Psoas muscle (tissue), 7 donors: ENCODE measurements at regions not wholly inside any gene's neighbourhood (a gene's known extent, or its start where the extent isn't known, plus 50 kb on each side); places are given as distances from the start of the nearest gene placed in this dataset.

ENCODE experiments used
- ATAC-seq, 4 donors: fragments of 200-7000 bp; cut with Tn5 transposase; one replicate each; pipeline ENCODE4 v1.9.1; 2020; ENCODE audit warnings: moderate library complexity in 3 of 4, mild to moderate bottlenecking in 2 of 4
- DNase-seq, 2 donors: peaks; one replicate each; pipeline ENCODE4 v3.0.0-alpha.2; 2020
- H3K27ac ChIP-seq: fragments of 200-600 bp; one replicate; pipeline ENCODE4 v1.8.0; 2022
- H3K27me3 ChIP-seq, 3 donors: fragments of 200-600 bp in 1 of 3; one replicate each; pipeline versions ENCODE4 v1.6.1 to v1.8.0; 2013 to 2022; ENCODE audit warnings: low read length in 2 of 3, mild to moderate bottlenecking in 2 of 3, moderate library complexity in 1 of 3; ENCODE audit not compliant: insufficient read depth in 3 of 3
- H3K36me3 ChIP-seq, 2 donors: fragments of 200-600 bp in 1 of 2; one replicate each; pipeline versions ENCODE4 v1.6.1 to v1.8.0; 2013 to 2022; ENCODE audit warnings: low read depth in 1 of 2, mild to moderate bottlenecking in 1 of 2, moderate library complexity in 1 of 2; ENCODE audit not compliant: insufficient read depth in 1 of 2
- H3K4me1 ChIP-seq: fragments of 200-600 bp; one replicate; pipeline ENCODE4 v1.8.0; 2022
- H3K4me3 ChIP-seq: fragments of 200-600 bp; one replicate; pipeline ENCODE4 v1.8.0; 2022; ENCODE audit warnings: mild to moderate bottlenecking
- H3K9me3 ChIP-seq: fragments of 200-600 bp; one replicate; pipeline ENCODE4 v1.8.0; 2022
- CTCF ChIP-seq: fragments of 200-600 bp; IDR thresholded peaks from one replicate; pipeline ENCODE4 v1.8.0; 2022; ENCODE audit warnings: antibody characterized with exemption
- WGBS, 3 donors: extraction: QIAGEN DNeasy Blood & Tissue Kit; methylation state at CpG; one replicate each; pipeline versions ENCODE4 v1.1.6 to v1.1.7; 2013; 5-methylcytosine and 5-hydroxymethylcytosine counted together
- intact Hi-C, 2 donors: fragments of 100-400 bp; cut with DNase I; formaldehyde crosslinking; loops; one replicate each; pipeline versions ENCODE4 v1.11.0 to v1.14.2; 2022
- donor health status: healthy with polysubstance abuse.
- donor health status: DM: no; HTN: no; CAD: no; lungs with moderate emphysema.
- donor health status: Bipolar disorder and iron deficiency.
- donor health status: healthy.
- donor health status: DM: yes; HTN: yes; CAD: no.
- donor health status: DM: no; HTN: no; CAD: no.
- donor health status: DM: yes; HTN: yes; CAD: no.

- no peak overlapping the region for H3K27ac ChIP-seq
- ATAC-seq = no peak
- WGBS, 3 donors = 36 to 54% (median 43%) methylated on average over 3 of the region's 3 CpGs
These were observed 1520.8 kb upstream of the CDH6 start for GRCh38 chr5:29672678-29673077.

GRCh38 chr5:29662876-29663275 is 1530.6 kb upstream of the CDH6 start:
- 25 to 27% (median 27%) methylated on average over 2 of the region's 2 CpGs for whole genome bisulfite sequencing, 3 donors
- H3K27me3 ChIP-seq = no peaks in the 10 kb centered on the region
- intact Hi-C loops = no loop called here
- no peaks in the 10 kb centered on the region for H3K4me1 ChIP-seq
- H3K9me3 ChIP-seq = no peaks in the 10 kb centered on the region
- no peak overlapping the region for H3K4me3 ChIP-seq
- TF ChIP-seq CTCF = no peak
- no peak overlapping the region for H3K27ac ChIP-seq
- DNase-seq = no peak
- no peaks in the 10 kb centered on the region for H3K36me3 ChIP-seq
- no peak for ATAC-seq

More at GRCh38 chr5:29672678-29673077, 1520.8 kb upstream of the CDH6 start:
- no peaks in the 10 kb centered on the region for H3K4me1 ChIP-seq
- no peak overlapping the region for H3K4me3 ChIP-seq
- H3K27me3 ChIP-seq = no peaks in the 10 kb centered on the region
- DNase-seq = no peak
- H3K36me3 ChIP-seq = no peaks in the 10 kb centered on the region
- intact Hi-C loops = no loop called here
- H3K9me3 ChIP-seq = no peaks in the 10 kb centered on the region
- no peak for TF ChIP-seq CTCF

- ATAC-seq = no peak
- no peak overlapping the region for H3K4me3 ChIP-seq
- intact Hi-C loops = no loop called here
- no peak for DNase-seq
- no peaks in the 10 kb centered on the region for H3K4me1 ChIP-seq
- WGBS, 3 donors = 6 to 15% (median 13%) methylated on average over 1 of the region's 1 CpG
- no peak overlapping the region for H3K27ac ChIP-seq
- no peaks in the 10 kb centered on the region for H3K27me3 ChIP-seq
- H3K9me3 ChIP-seq = no peaks in the 10 kb centered on the region
- H3K36me3 ChIP-seq = no peaks in the 10 kb centered on the region
- TF ChIP-seq CTCF = no peak
These were observed 1538.5 kb upstream of the CDH6 start for GRCh38 chr5:29654954-29655353.

- no peak overlapping the region for H3K4me3 ChIP-seq
- no peak for TF ChIP-seq CTCF
- intact Hi-C loops = no loop called here
- H3K4me1 ChIP-seq = no peaks in the 10 kb centered on the region
- no peak overlapping the region for H3K27ac ChIP-seq
- no peaks in the 10 kb centered on the region for H3K9me3 ChIP-seq
- ATAC-seq = no peak
- 66 to 79% (median 77%) methylated on average over 2 of the region's 2 CpGs for WGBS, 3 donors
- H3K27me3 ChIP-seq = no peaks in the 10 kb centered on the region
- no peaks in the 10 kb centered on the region for H3K36me3 ChIP-seq
- DNase-seq = no peak
These were observed 1544.2 kb upstream of the CDH6 start for GRCh38 chr5:29649321-29649720.

GRCh38 chr5:29642601-29643000 is 1550.9 kb upstream of the CDH6 start:
- TF ChIP-seq CTCF = no peak
- no peaks in the 10 kb centered on the region for H3K27me3 ChIP-seq
- intact Hi-C loops = no loop called here
- DNase-seq (no peak), ATAC-seq (no peak)
- no peaks in the 10 kb centered on the region for H3K36me3 ChIP-seq
- H3K4me1 ChIP-seq = no peaks in the 10 kb centered on the region
- H3K4me3 ChIP-seq = no peak overlapping the region
- no peaks in the 10 kb centered on the region for H3K9me3 ChIP-seq
- no peak overlapping the region for H3K27ac ChIP-seq
